Stomach (tissue), 4 donors: ENCODE measurements at regions not wholly inside any gene's neighbourhood (a gene's known extent, or its start where the extent isn't known, plus 50 kb on each side); places are given as distances from the start of the nearest gene placed in this dataset.

Source experiments
- POLR2A ChIP-seq, 4 donors: fragments of 450-650 bp; IDR thresholded peaks; one replicate each; pipeline ENCODE4 v1.6.1; 2016; ENCODE audit warnings: antibody characterized with exemption in 4 of 4, control low read depth in 2 of 4, mild to moderate bottlenecking in 1 of 4, moderate library complexity in 1 of 4
- POLR2AphosphoS5 ChIP-seq, 3 donors: sonication (generic); formaldehyde crosslinking; IDR thresholded peaks; one replicate each; pipeline ENCODE4 v1.6.1; 2016; ENCODE audit warnings: antibody characterized with exemption in 3 of 3
- TF ChIP-seq, protein P1 (sequence below), 7 experiments: fragments of 450-650 bp in 4 of 7; fragments of 200-600 bp in 3 of 7; sonication (generic) in 3 of 7; IDR thresholded peaks; one replicate each; pipeline ENCODE4 v1.5.1; 2016 to 2019; ENCODE audit warnings: antibody characterized with exemption in 7 of 7, control low read depth in 2 of 7, mild to moderate bottlenecking in 1 of 7

DNA sequence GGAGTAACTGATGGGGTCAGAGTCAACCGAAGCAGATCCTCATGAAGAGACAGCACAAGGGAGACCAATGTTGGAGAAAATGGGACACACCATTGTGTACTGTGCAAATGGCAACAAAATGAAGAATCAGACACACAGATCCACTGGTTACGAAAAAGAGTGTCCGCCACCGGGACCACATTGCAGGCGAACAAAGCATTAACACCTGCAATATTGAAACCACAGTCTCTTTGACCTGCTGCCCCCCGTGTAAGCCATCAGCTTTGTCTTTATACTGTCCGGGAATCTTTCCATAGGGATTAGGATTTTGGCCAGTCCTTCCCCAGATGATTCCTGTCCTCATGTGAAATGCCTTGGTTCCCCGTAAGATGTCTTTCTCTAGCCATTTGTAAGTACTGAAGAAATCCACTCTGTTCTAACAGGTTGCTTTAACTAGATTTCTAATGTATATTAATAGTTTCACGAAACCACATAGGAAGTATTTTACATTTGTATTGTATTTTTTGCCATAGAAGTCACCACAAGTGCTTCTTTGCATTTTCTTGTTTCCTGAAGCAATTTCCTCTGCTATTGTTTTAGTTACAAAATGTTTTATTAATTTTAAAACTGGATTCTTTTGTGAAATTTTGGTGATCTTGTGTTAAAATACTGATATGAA lies 140.8 kb upstream of the NFE2L3 start:
- TF ChIP-seq, protein P1, sequence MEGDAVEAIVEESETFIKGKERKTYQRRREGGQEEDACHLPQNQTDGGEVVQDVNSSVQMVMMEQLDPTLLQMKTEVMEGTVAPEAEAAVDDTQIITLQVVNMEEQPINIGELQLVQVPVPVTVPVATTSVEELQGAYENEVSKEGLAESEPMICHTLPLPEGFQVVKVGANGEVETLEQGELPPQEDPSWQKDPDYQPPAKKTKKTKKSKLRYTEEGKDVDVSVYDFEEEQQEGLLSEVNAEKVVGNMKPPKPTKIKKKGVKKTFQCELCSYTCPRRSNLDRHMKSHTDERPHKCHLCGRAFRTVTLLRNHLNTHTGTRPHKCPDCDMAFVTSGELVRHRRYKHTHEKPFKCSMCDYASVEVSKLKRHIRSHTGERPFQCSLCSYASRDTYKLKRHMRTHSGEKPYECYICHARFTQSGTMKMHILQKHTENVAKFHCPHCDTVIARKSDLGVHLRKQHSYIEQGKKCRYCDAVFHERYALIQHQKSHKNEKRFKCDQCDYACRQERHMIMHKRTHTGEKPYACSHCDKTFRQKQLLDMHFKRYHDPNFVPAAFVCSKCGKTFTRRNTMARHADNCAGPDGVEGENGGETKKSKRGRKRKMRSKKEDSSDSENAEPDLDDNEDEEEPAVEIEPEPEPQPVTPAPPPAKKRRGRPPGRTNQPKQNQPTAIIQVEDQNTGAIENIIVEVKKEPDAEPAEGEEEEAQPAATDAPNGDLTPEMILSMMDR (IDR thresholded peaks at IDR 0.05): no peak
- TF ChIP-seq POLR2AphosphoS5 (IDR thresholded peaks at IDR 0.05) (no peak), POLR2A (IDR thresholded peaks at IDR 0.05) (no peak)
